H7 (cell line): ENCODE measurements at regions not wholly inside any gene's neighbourhood (a gene's known extent, or its start where the extent isn't known, plus 50 kb on each side); places are given as distances from the start of the nearest gene placed in this dataset.

ENCODE experiments used
- DNase-seq: peaks from one replicate; pipeline ENCODE4 v3.0.0; 2012
- H3K27me3 ChIP-seq: 2 replicates; pipeline ENCODE4 v1.6.0; 2011; ENCODE audit warnings: mild to moderate bottlenecking, low read length; ENCODE audit not compliant: control insufficient read depth, insufficient read depth
- H3K36me3 ChIP-seq: replicated peaks from 2 replicates; pipeline ENCODE4 v1.5.1; 2011; ENCODE audit warnings: low read length; ENCODE audit not compliant: control insufficient read depth, insufficient read depth
- H3K4me3 ChIP-seq: 2 replicates; pipeline ENCODE4 v1.5.1; 2011; ENCODE audit warnings: low read depth, mild to moderate bottlenecking, control low read depth, low read length, moderate library complexity; ENCODE audit not compliant: insufficient read depth

DNA sequence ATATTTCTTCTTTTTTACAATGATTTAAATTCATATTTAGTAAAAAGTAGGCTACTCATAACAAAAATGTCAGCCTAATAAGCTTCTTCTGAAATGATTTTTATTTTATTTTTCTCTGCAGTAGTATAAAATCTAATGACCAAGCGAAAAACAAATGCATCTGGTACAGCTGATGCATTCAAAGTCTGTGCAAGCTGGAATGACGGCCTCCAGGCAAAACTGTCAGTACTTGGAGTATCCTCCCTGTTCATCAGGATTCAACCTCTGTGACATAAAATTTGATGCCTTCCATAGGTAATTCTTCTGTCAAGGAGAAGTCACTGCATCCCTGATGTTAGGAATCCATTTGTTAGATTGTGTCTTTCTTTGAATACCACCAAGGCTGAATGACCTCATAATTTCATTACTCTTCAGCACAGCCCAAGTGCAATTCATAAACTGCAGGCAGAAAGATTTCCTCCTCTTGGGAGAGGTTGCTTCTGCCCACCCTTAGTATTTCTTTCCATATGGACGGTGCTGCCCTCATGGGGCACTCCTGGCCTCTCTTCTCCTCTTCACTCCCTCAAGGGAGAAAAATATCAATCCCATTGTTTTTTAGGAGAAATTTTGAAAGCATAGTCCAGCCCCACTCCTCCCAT lies 146.4 kb upstream of the STXBP5 start:
- DNase-seq: no peak
- Histone ChIP-seq H3K4me3 (no peak overlapping the region), H3K36me3 (no peaks in the 10 kb centered on the region), H3K27me3 (no peaks in the 10 kb centered on the region)

DNA sequence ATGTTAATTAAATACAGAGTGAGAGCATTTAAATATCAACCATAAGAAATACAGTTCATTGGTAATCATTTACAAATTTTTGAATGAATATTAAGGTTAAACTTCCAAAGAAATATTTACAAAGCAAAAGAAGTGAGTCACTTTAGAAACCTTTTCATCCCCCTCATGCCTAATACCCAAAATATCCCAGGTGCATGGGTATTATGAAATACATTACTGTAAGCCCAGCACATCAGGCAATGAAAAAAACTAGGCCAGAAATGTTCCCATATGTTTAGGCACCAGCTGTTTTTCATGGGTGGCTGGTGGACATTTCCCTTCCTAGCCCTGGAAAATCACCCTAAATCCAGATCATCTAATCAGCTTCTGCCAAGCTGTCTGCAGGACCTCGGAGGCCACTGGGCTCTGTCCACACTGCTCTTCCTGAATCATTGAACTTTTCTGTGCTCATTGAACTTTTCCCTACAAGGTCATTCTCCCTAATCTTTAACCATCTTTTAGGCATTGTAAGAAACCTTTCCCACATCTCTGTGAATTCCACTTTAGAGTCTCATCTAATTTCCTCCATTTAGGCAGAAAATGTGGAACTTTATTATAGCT lies 145.3 kb upstream of the STXBP5 start:
- Histone ChIP-seq H3K27me3 (no peaks in the 10 kb centered on the region), H3K4me3 (no peak overlapping the region), H3K36me3 (no peaks in the 10 kb centered on the region)
- no peak for DNase-seq

DNA sequence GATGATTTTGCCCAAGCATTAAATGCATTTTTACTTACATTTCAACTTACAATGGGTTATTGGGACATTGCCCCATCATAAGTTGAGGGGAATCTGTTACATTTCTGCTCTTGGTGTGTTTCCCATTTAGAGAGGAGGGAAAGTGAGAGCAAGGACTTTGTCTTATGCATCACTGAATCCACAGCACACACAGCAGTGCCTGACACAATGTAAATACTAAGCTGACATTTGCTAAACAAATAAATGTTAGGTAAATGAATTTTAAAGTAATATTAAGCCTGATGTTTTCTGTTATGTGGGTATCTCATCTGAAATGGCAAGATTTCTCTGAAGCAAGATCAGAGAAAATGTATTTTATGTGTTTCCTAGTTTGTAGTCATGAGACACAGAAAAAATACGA lies 143.6 kb upstream of the STXBP5 start:
- no peak for DNase-seq
- no peaks in the 10 kb centered on the region for H3K36me3 ChIP-seq

GRCh38 chr6:147061252-147061651 lies 143.0 kb upstream of the STXBP5 start:
- Histone ChIP-seq H3K27me3 (no peaks in the 10 kb centered on the region), H3K36me3 (no peaks in the 10 kb centered on the region), H3K4me3 (no peak overlapping the region)
- no peak for DNase-seq

More for the DNA sequence above, 143.6 kb upstream of the STXBP5 start:
- Histone ChIP-seq H3K4me3 (no peak overlapping the region), H3K27me3 (no peaks in the 10 kb centered on the region)

GRCh38 chr6:147063469-147064031 lies 140.7 kb upstream of the STXBP5 start:
- DNase-seq: no peak
- H3K36me3 ChIP-seq: no peaks in the 10 kb centered on the region
- H3K4me3 ChIP-seq: no peak overlapping the region
- no peaks in the 10 kb centered on the region for H3K27me3 ChIP-seq

GRCh38 chr6:147065786-147066185 lies 138.4 kb upstream of the STXBP5 start:
- Histone ChIP-seq H3K36me3 (no peaks in the 10 kb centered on the region), H3K4me3 (no peak overlapping the region), H3K27me3 (no peaks in the 10 kb centered on the region)
- no peak for DNase-seq

GRCh38 chr6:147067184-147067583 lies 137.0 kb upstream of the STXBP5 start:
- no peaks in the 10 kb centered on the region for H3K27me3 ChIP-seq
- H3K36me3 ChIP-seq: no peaks in the 10 kb centered on the region
- DNase-seq: no peak
- no peak overlapping the region for H3K4me3 ChIP-seq

DNA sequence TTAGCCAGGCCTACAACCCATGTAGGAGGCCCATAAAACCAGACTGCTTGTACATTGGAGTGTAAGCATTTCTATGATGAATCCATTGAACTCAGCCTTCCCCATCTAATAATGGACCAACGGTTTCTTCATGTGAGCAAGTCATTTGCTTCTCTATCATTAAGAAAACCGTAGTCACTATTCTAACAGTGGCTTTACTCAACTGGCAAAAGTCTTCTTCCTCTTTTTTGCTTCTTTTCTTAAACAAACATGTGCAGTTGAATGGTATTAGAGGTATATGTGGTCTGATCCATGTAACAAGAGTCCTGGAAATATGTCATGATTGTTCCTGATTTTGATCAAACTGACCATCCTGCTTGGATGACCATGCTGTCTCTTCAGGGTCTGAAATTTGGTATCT lies 132.4 kb upstream of the STXBP5 start:
- Histone ChIP-seq H3K27me3 (no peaks in the 10 kb centered on the region), H3K36me3 (no peaks in the 10 kb centered on the region), H3K4me3 (no peak overlapping the region)
- no peak for DNase-seq

GRCh38 chr6:147075381-147075780 lies 128.8 kb upstream of the STXBP5 start:
- H3K36me3 ChIP-seq: no peaks in the 10 kb centered on the region

DNA sequence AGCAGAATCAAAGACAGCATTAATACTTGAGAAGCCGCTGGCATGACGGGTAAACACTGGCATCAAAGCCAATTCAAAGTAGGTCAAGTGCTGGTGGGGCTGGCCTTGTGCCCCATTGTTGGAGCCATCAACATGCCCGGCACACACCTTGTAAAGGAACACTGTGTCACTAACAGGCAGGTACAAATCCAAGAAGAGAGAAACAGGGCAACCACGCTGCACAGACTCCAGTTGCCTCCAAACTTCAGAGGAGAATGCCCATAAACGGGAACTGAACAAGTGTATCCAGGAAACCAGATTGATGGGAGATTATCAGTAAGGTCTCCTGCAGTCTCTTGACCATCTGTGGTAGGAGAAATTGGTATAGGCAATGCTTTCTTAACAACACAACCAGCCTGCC lies 127.0 kb upstream of the STXBP5 start:
- DNase-seq: no peak
- Histone ChIP-seq H3K4me3 (no peak overlapping the region), H3K27me3 (no peaks in the 10 kb centered on the region), H3K36me3 (no peaks in the 10 kb centered on the region)

More at GRCh38 chr6:147075381-147075780, 128.8 kb upstream of the STXBP5 start:
- no peak for DNase-seq
- H3K4me3 ChIP-seq: no peak overlapping the region
- H3K27me3 ChIP-seq: no peaks in the 10 kb centered on the region

DNA sequence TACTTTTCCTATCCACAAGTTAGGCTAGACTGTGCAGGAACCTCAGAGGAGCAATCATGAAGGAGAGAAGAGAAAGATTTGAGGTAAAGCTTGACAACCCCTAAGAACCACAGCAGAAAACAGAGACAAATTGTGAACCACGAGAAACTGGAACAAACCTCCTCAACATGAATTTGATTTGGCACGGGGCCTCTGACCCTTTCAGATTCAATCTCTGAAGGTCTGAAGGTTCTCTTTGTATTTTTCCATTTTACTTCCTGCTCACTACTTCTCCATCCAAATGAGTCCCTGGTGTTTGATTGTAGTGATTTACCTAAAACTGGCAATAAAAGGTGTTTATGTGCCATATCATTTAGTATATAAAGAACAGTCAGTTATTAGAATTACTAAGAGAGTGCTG lies 126.1 kb upstream of the STXBP5 start:
- H3K36me3 ChIP-seq: no peaks in the 10 kb centered on the region
- no peak for DNase-seq
- H3K4me3 ChIP-seq: no peak overlapping the region
- H3K27me3 ChIP-seq: no peaks in the 10 kb centered on the region

- no peak for DNase-seq
- H3K36me3 ChIP-seq: no peaks in the 10 kb centered on the region
- no peaks in the 10 kb centered on the region for H3K27me3 ChIP-seq
- no peak overlapping the region for H3K4me3 ChIP-seq
These were observed 125.6 kb upstream of the STXBP5 start for GRCh38 chr6:147078602-147079001.

- Histone ChIP-seq H3K36me3 (no peaks in the 10 kb centered on the region), H3K27me3 (no peaks in the 10 kb centered on the region), H3K4me3 (no peak overlapping the region)
- DNase-seq: no peak
These were observed 124.0 kb upstream of the STXBP5 start for GRCh38 chr6:147080225-147080624.

DNA sequence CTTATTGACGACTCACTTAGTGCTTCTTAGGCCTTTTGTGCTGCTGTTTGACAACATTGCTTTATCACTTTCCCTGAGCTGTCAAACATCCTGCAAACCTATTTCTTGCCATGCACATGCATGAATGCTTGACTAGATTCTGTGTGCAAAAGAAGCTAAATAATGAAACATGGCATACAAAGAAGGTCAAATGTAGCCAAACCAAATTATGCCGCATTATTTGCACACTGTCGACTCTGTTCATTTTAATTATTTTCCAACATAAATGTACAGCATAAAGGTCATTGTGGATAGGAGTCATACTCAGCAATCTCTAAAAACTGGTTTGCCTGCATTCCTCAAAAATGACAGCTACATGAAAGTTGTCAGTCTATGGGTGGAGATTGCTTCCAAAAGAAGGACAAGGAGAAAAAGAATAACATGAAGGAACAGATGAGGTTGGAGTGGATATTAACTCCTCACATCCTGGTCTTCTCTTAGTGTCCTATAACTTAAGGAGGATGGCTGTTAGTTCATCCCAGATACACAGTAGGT lies 123.1 kb upstream of the STXBP5 start:
- no peaks in the 10 kb centered on the region for H3K27me3 ChIP-seq
- no peak for DNase-seq
- no peak overlapping the region for H3K4me3 ChIP-seq
- no peaks in the 10 kb centered on the region for H3K36me3 ChIP-seq

DNA sequence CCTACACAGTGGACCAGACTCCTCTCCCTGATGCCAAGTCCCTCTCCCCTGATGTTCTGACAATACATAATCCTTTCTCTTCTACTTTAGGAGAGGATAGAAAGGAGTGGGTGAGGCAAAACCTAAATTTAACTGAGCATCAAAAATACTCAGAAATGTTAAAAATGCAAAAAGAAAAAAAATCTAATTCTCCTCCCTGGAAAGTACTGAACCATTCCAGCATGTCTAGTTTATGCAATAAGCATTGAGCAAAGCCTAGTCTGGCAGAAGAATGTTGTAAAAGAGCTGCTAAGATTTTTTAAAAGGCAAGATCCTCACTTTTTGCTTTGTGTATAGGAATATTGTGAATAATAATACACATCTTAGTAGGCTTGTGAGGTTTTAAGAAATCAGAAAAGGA lies 116.6 kb upstream of the STXBP5 start:
- no peaks in the 10 kb centered on the region for H3K27me3 ChIP-seq
- H3K4me3 ChIP-seq: no peak overlapping the region
- no peaks in the 10 kb centered on the region for H3K36me3 ChIP-seq
- DNase-seq: no peak
